H9 (cell line): ENCODE measurements at regions not wholly inside any gene's neighbourhood (a gene's known extent, or its start where the extent isn't known, plus 50 kb on each side); places are given as distances from the start of the nearest gene placed in this dataset.

Experiments
- DNase-seq: peaks from one replicate; pipeline ENCODE4 v3.0.0-alpha.2; 2017
- H2AFZ ChIP-seq: one replicate; pipeline ENCODE4 v1.6.1; 2013; ENCODE audit warnings: mild to moderate bottlenecking, low read length, control low read depth, moderate library complexity
- H2AK5ac ChIP-seq: 2 replicates; pipeline ENCODE4 v1.6.1; 2013; ENCODE audit warnings: low read length, control low read depth, mixed read lengths; ENCODE audit not compliant: insufficient read length
- H2BK120ac ChIP-seq: one replicate; pipeline ENCODE4 v1.6.1; 2013; ENCODE audit warnings: low read depth, mild to moderate bottlenecking, low read length, control low read depth, inconsistent platforms; ENCODE audit not compliant: poor library complexity, severe bottlenecking
- H2BK12ac ChIP-seq: 2 replicates; pipeline ENCODE4 v1.6.1; 2013; ENCODE audit warnings: low read length, control low read depth, mixed read lengths, low read depth; ENCODE audit not compliant: insufficient read length
- H2BK15ac ChIP-seq: 2 replicates; pipeline ENCODE4 v1.6.1; 2013; ENCODE audit warnings: low read depth, low read length, control low read depth
- H2BK20ac ChIP-seq: one replicate; pipeline ENCODE4 v1.6.1; 2013; ENCODE audit warnings: low read depth, mild to moderate bottlenecking, low read length, control low read depth, inconsistent platforms; ENCODE audit not compliant: poor library complexity, severe bottlenecking
- H2BK5ac ChIP-seq: 2 replicates; pipeline ENCODE4 v1.6.1; 2013; ENCODE audit warnings: low read length, control low read depth, mixed read lengths; ENCODE audit not compliant: insufficient read length
- H3K14ac ChIP-seq: 2 replicates; pipeline ENCODE4 v1.6.1; 2013; ENCODE audit warnings: low read length, control low read depth; ENCODE audit not compliant: insufficient read depth
- H3K18ac ChIP-seq: 2 replicates; pipeline ENCODE4 v1.6.1; 2013; ENCODE audit warnings: low read depth, mild to moderate bottlenecking, mixed read lengths, low read length, control low read depth; ENCODE audit not compliant: insufficient read length
- H3K23ac ChIP-seq: 2 replicates; pipeline ENCODE4 v1.6.1; 2013; ENCODE audit warnings: low read length, control low read depth, mixed read lengths, low read depth; ENCODE audit not compliant: insufficient read length
- H3K23me2 ChIP-seq: 2 replicates; pipeline ENCODE4 v1.6.1; 2013; ENCODE audit warnings: low read depth, mild to moderate bottlenecking, mixed read lengths, low read length, control low read depth; ENCODE audit not compliant: insufficient read length, poor library complexity, severe bottlenecking
- H3K27ac ChIP-seq: 2 replicates; pipeline ENCODE4 v1.5.1; 2013; ENCODE audit warnings: low read length, control low read depth, mixed read lengths, low read depth; ENCODE audit not compliant: insufficient read length
- H3K27me3 ChIP-seq: 2 replicates; pipeline ENCODE4 v1.6.1; 2013; ENCODE audit warnings: low read length, control low read depth, inconsistent platforms; ENCODE audit not compliant: insufficient read depth
- H3K4ac ChIP-seq: 2 replicates; pipeline ENCODE4 v1.6.1; 2013; ENCODE audit warnings: low read depth, mild to moderate bottlenecking, control low read depth, inconsistent platforms, low read length, moderate library complexity
- H3K4me1 ChIP-seq: 2 replicates; pipeline ENCODE4 v1.6.1; 2013; ENCODE audit warnings: low read length, control low read depth, inconsistent platforms; ENCODE audit not compliant: insufficient read depth
- H3K4me2 ChIP-seq: 2 replicates; pipeline ENCODE4 v1.6.1; 2013; ENCODE audit warnings: low read length, control low read depth, mixed read lengths; ENCODE audit not compliant: insufficient read length, insufficient read depth
- H3K56ac ChIP-seq: 2 replicates; pipeline ENCODE4 v1.6.1; 2013; ENCODE audit warnings: low read depth, mild to moderate bottlenecking, mixed read lengths, low read length, control low read depth; ENCODE audit not compliant: insufficient read length
- H3K79me1 ChIP-seq: 2 replicates; pipeline ENCODE4 v1.6.1; 2013; ENCODE audit warnings: low read depth, mild to moderate bottlenecking, moderate library complexity, low read length, control low read depth, inconsistent platforms; ENCODE audit not compliant: insufficient read depth, poor library complexity, severe bottlenecking
- H3K79me2 ChIP-seq: 2 replicates; pipeline ENCODE4 v1.6.1; 2013; ENCODE audit warnings: low read length, control low read depth, inconsistent platforms; ENCODE audit not compliant: insufficient read depth
- H3K9ac ChIP-seq: 2 replicates; pipeline ENCODE4 v1.6.1; 2013; ENCODE audit warnings: low read length, control low read depth, mixed read lengths; ENCODE audit not compliant: insufficient read length; ENCODE audit errors: extremely low read depth
- H3K9me3 ChIP-seq: one replicate; pipeline ENCODE4 v1.6.1; 2013; ENCODE audit warnings: low read depth, low read length, inconsistent platforms; ENCODE audit not compliant: control insufficient read depth
- H3T11ph ChIP-seq: one replicate; pipeline ENCODE4 v1.6.1; 2013; ENCODE audit warnings: mild to moderate bottlenecking, low read length, control low read depth, inconsistent platforms
- H4K20me1 ChIP-seq: one replicate; pipeline ENCODE4 v1.6.1; 2013; ENCODE audit not compliant: control insufficient read depth, insufficient read length, insufficient read depth
- H4K5ac ChIP-seq: 2 replicates; pipeline ENCODE4 v1.6.1; 2013; ENCODE audit warnings: low read depth, mild to moderate bottlenecking, mixed read lengths, low read length, control low read depth; ENCODE audit not compliant: insufficient read length
- H4K8ac ChIP-seq: replicated peaks from 2 replicates; pipeline ENCODE4 v1.6.1; 2013; ENCODE audit warnings: low read length, control low read depth, mixed read lengths, low read depth; ENCODE audit not compliant: insufficient read length
- H4K91ac ChIP-seq: 2 replicates; pipeline ENCODE4 v1.6.1; 2013; ENCODE audit warnings: low read depth, mild to moderate bottlenecking, moderate library complexity, mixed read lengths, low read length, control low read depth; ENCODE audit not compliant: insufficient read length
- H3K27ac Mint-ChIP-seq, 3 experiments: 2 replicates in 2 of 3; 3 replicates in 1 of 3; pipeline ENCODE4 v1.8.0; 2020 to 2021; ENCODE audit warnings: mixed read lengths in 3 of 3, mild to moderate bottlenecking in 1 of 3, moderate library complexity in 1 of 3
- H3K27me3 Mint-ChIP-seq: 2 replicates; pipeline ENCODE4 v1.8.0; 2021; ENCODE audit warnings: low read depth, mild to moderate bottlenecking, moderate library complexity, mixed read lengths
- H3K36me3 Mint-ChIP-seq, 3 experiments: 2 replicates in 2 of 3; 3 replicates in 1 of 3; pipeline ENCODE4 v1.8.0; 2020 to 2021; ENCODE audit warnings: low read depth in 3 of 3, mixed read lengths in 3 of 3; ENCODE audit not compliant: insufficient read depth in 1 of 3
- H3K4me1 Mint-ChIP-seq, 2 experiments: 2 replicates each; pipeline ENCODE4 v1.8.0; 2020; ENCODE audit warnings: mixed read lengths in 2 of 2
- H3K4me3 Mint-ChIP-seq, 2 experiments: 2 replicates in 1 of 2; 3 replicates in 1 of 2; pipeline ENCODE4 v1.8.0; 2020 to 2021; ENCODE audit warnings: mild to moderate bottlenecking in 2 of 2, mixed read lengths in 2 of 2, moderate library complexity in 1 of 2
- H3K9me3 Mint-ChIP-seq, 2 experiments: 2 replicates in 1 of 2; 3 replicates in 1 of 2; pipeline ENCODE4 v1.8.0; 2020; ENCODE audit warnings: mild to moderate bottlenecking in 2 of 2, mixed read lengths in 2 of 2, moderate library complexity in 1 of 2
- WGBS: extraction: QIAGEN DNeasy Blood & Tissue Kit; methylation state at CpG from one replicate; pipeline ENCODE4 v1.1.7; 2013; ENCODE audit warnings: missing lambda C conversion rate, low lambda C conversion rate, mixed read lengths; ENCODE audit not compliant: insufficient read length; ENCODE audit errors: extremely low coverage; 5-methylcytosine and 5-hydroxymethylcytosine counted together
- TF ChIP-seq, protein P1 (sequence below): fragments of 200-600 bp; sonication (generic); conservative IDR thresholded peaks from 3 replicates; pipeline ENCODE4 v1.8.0; 2021; ENCODE audit warnings: antibody characterized with exemption, mild to moderate bottlenecking

DNA sequence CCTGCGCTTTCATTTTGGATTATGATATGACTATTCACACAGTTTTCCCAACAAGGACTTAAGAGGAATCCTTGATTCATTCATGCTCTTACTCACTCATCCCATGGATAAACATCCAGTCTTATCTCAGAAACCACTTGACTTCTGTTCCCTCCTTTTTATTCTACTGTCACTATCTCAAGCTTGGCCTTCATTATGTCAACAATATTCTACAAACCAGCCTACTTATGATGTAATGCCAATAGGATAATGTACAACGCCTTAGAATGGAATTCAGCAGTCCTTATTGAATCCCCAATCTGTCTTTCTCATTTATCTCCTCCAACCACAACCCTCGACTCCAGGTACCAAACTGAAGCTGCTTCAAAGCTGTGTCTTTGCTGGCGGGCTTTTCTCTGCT lies 448.5 kb downstream of the PDZRN4 start:
- Histone ChIP-seq H3T11ph (no peak overlapping the region), H2AK5ac (no peak overlapping the region), H4K8ac (no peak overlapping the region), H3K18ac (no peak overlapping the region), H3K4me2 (no peak overlapping the region), H3K23ac (no peak overlapping the region), H3K4ac (no peak overlapping the region), H2BK120ac (no peak overlapping the region), H3K9ac (no peak overlapping the region), H2BK15ac (no peak overlapping the region), H3K79me1 (no peaks in the 10 kb centered on the region), H3K79me2 (no peaks in the 10 kb centered on the region), H3K4me1 (no peaks in the 10 kb centered on the region), H3K56ac (no peak overlapping the region), H2AFZ (no peak overlapping the region), H4K20me1 (no peaks in the 10 kb centered on the region), H3K27me3 (no peaks in the 10 kb centered on the region), H4K91ac (no peak overlapping the region), H3K23me2 (no peaks in the 10 kb centered on the region), H3K9me3 (no peaks in the 10 kb centered on the region), H3K27ac (no peak overlapping the region), H3K14ac (no peak overlapping the region), H4K5ac (no peak overlapping the region), H2BK20ac (no peak overlapping the region), H2BK5ac (no peak overlapping the region), H2BK12ac (no peak overlapping the region)
- WGBS = no CpG with 5 or more reads among the region's 4 CpGs
- H3K36me3 Mint-ChIP-seq = peaks cover 0 to 9% (median 7%) of the 10 kb centered on the region in 3 experiments; a peak in 3 of 7 replicates
- no peak for DNase-seq
- H3K9me3 Mint-ChIP-seq = peaks cover 8 to 10% of the 10 kb centered on the region in 2 experiments; a peak in 2 of 5 replicates
- TF ChIP-seq, protein P1, sequence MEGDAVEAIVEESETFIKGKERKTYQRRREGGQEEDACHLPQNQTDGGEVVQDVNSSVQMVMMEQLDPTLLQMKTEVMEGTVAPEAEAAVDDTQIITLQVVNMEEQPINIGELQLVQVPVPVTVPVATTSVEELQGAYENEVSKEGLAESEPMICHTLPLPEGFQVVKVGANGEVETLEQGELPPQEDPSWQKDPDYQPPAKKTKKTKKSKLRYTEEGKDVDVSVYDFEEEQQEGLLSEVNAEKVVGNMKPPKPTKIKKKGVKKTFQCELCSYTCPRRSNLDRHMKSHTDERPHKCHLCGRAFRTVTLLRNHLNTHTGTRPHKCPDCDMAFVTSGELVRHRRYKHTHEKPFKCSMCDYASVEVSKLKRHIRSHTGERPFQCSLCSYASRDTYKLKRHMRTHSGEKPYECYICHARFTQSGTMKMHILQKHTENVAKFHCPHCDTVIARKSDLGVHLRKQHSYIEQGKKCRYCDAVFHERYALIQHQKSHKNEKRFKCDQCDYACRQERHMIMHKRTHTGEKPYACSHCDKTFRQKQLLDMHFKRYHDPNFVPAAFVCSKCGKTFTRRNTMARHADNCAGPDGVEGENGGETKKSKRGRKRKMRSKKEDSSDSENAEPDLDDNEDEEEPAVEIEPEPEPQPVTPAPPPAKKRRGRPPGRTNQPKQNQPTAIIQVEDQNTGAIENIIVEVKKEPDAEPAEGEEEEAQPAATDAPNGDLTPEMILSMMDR = no peak
- H3K27ac Mint-ChIP-seq = no peak overlapping the region
- no peaks in the 10 kb centered on the region for H3K27me3 Mint-ChIP-seq
- no peaks in the 10 kb centered on the region for H3K4me1 Mint-ChIP-seq
- H3K4me3 Mint-ChIP-seq = no peak overlapping the region
